ENCODE measurements at regions not wholly inside any gene's neighbourhood (a gene's known extent, or its start where the extent isn't known, plus 50 kb on each side); places are given as distances from the start of the nearest gene placed in this dataset.

- no peak overlapping the region for H3K27ac ChIP-seq
- no peak for DNase-seq
- no peaks in the 10 kb centered on the region for H3K4me1 ChIP-seq
- H3K27me3 ChIP-seq, result no peaks in the 10 kb centered on the region
- no peaks in the 10 kb centered on the region for H3K36me3 ChIP-seq
- 64 to 79% methylated on average over 4 of the region's 4 CpGs for WGBS, 2 donors
- no peak overlapping the region for H3K4me3 ChIP-seq
- no peaks in the 10 kb centered on the region for H3K9me3 ChIP-seq
- no peak for ATAC-seq (ENCODE audit: low FRiP score in 2 of 2)
- TF ChIP-seq POLR2A (IDR thresholded peaks at IDR 0.05) (no peak), EP300 (IDR thresholded peaks at IDR 0.05) (no peak), POLR2AphosphoS5 (IDR thresholded peaks at IDR 0.05) (no peak)
- TF ChIP-seq, protein P1, sequence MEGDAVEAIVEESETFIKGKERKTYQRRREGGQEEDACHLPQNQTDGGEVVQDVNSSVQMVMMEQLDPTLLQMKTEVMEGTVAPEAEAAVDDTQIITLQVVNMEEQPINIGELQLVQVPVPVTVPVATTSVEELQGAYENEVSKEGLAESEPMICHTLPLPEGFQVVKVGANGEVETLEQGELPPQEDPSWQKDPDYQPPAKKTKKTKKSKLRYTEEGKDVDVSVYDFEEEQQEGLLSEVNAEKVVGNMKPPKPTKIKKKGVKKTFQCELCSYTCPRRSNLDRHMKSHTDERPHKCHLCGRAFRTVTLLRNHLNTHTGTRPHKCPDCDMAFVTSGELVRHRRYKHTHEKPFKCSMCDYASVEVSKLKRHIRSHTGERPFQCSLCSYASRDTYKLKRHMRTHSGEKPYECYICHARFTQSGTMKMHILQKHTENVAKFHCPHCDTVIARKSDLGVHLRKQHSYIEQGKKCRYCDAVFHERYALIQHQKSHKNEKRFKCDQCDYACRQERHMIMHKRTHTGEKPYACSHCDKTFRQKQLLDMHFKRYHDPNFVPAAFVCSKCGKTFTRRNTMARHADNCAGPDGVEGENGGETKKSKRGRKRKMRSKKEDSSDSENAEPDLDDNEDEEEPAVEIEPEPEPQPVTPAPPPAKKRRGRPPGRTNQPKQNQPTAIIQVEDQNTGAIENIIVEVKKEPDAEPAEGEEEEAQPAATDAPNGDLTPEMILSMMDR (IDR thresholded peaks at IDR 0.05), result no peak
Measured at GRCh38 chr7:36029311-36029710, 123.7 kb upstream of the EEPD1 start.

DNA sequence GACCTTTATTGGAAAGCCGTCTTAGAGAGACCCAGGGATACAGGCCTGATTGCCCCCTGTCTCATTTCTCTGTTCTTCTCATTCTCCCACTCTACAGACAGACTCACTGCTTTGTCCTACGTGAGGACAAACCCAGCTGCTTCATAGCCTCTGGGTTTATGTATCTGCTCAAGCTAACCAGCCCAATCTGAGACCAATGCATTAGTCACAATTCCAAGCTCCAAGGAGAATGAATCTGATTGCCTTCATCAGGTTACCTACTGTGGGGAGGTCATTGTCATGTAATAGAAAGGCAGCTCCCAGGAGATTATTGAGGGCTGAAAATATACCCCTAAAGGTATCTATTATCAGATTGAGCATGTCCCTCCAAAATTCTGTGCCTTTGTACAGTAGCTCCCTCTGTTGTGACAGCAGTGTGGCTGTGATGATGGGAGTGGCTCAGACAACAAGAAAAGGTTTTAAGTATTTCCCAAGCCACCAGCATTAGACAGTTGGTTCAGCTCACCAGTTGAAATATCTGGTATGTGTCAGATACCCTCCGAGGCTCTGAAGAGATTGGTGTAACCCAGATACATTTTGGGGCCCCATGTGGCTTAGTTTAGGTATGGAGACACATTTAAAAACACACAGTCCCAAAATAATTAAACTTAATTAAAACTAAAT, 123.1 kb upstream of the EEPD1 start:
- H3K9me3 ChIP-seq, result no peaks in the 10 kb centered on the region
- H3K4me1 ChIP-seq, result no peaks in the 10 kb centered on the region
- no peak for ATAC-seq (ENCODE audit: low FRiP score in 2 of 2)
- TF ChIP-seq EP300 (IDR thresholded peaks at IDR 0.05), result no peak
- no peak for TF ChIP-seq POLR2AphosphoS5 (IDR thresholded peaks at IDR 0.05)
- TF ChIP-seq, protein P1 (IDR thresholded peaks at IDR 0.05), result no peak
- TF ChIP-seq POLR2A (IDR thresholded peaks at IDR 0.05), result no peak
- no peaks in the 10 kb centered on the region for H3K36me3 ChIP-seq
- no peak for DNase-seq
- H3K4me3 ChIP-seq, result no peak overlapping the region
- H3K27me3 ChIP-seq, result no peaks in the 10 kb centered on the region
- 85 to 94% methylated on average over 3 of the region's 3 CpGs for WGBS, 2 donors
- no peak overlapping the region for H3K27ac ChIP-seq

DNA sequence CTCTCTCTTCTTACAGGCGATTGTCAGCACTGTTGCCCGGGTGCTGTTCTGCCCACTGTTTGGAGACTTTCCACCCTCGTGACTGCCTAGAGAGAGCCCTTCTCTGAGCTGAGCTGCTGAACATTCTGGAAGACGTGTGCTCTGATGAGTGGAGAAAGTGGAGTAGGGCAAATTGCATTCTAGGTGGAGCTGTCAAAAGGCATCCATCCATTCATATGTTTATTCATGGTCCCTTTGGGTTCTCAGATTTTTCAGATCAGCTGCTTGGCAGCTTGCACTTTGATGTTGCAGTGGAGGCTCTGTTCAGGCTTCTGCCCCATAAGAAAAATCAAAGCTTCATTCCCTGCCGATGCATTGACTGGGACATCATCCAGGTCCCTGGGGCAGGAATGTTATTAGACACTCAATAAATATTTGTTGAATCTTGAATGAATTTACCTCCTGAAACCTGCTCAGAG, 120.7 kb upstream of the EEPD1 start:
- TF ChIP-seq, protein P1 (IDR thresholded peaks at IDR 0.05), result no peak
- no peak for TF ChIP-seq POLR2A (IDR thresholded peaks at IDR 0.05)
- no peak for TF ChIP-seq EP300 (IDR thresholded peaks at IDR 0.05)
- Histone ChIP-seq H3K36me3 (no peaks in the 10 kb centered on the region), H3K27me3 (no peaks in the 10 kb centered on the region), H3K4me1 (peaks cover 9 to 19% (median 15%) of the 10 kb centered on the region in 4 donors), H3K9me3 (no peaks in the 10 kb centered on the region), H3K27ac (no peak overlapping the region), H3K4me3 (no peak overlapping the region)
- DNase-seq (no peak), ATAC-seq (ENCODE audit: low FRiP score in 2 of 2) (no peak)
- 66 to 72% methylated on average over 5 of the region's 5 CpGs for WGBS, 2 donors

DNA sequence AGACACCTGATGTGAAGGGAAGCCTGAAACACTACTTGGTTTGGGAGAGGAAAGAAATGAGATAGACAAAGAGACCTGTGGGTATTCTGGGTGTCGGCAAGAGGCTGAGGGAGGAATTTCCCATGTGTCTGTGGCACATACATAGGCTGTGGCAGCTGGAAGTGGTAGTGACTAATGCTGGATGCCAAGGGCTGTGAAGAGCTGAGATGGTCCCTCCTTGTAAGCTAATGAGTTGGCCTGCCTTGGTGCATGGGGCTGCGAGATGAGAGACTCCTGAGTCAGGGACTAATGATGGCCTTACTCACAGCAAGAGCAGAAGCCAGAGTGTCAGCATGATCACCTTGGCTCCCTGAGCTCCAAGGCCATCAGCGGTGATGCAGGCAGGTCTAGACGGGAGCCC, 119.0 kb upstream of the EEPD1 start:
- TF ChIP-seq EP300 (IDR thresholded peaks at IDR 0.05) (no peak), POLR2A (IDR thresholded peaks at IDR 0.05) (no peak), POLR2AphosphoS5 (IDR thresholded peaks at IDR 0.05) (no peak)
- TF ChIP-seq, protein P1 (IDR thresholded peaks at IDR 0.05), result no peak
- 82 to 97% methylated on average over 2 to 4 of the region's 4 CpGs for WGBS, 2 donors
- Histone ChIP-seq H3K36me3 (no peaks in the 10 kb centered on the region), H3K9me3 (no peaks in the 10 kb centered on the region), H3K4me3 (no peak overlapping the region), H3K27me3 (no peaks in the 10 kb centered on the region), H3K27ac (no peak overlapping the region), H3K4me1 (peaks cover 23 to 33% (median 26%) of the 10 kb centered on the region in 4 donors)
- no peak for DNase-seq
- no peak for ATAC-seq (ENCODE audit: low FRiP score in 2 of 2)

GRCh38 chr7:36035186-36035585, 117.9 kb upstream of the EEPD1 start:
- Histone ChIP-seq H3K27me3 (no peaks in the 10 kb centered on the region), H3K36me3 (no peaks in the 10 kb centered on the region), H3K27ac (no peak overlapping the region), H3K4me3 (no peak overlapping the region), H3K4me1 (peaks cover 32 to 38% (median 35%) of the 10 kb centered on the region in 4 donors), H3K9me3 (no peaks in the 10 kb centered on the region)
- WGBS, 2 donors, result 59 to 90% methylated on average over 6 to 7 of the region's 7 CpGs
- TF ChIP-seq POLR2AphosphoS5 (IDR thresholded peaks at IDR 0.05) (no peak), EP300 (IDR thresholded peaks at IDR 0.05) (no peak), POLR2A (IDR thresholded peaks at IDR 0.05) (no peak)
- DNase-seq (no peak), ATAC-seq (ENCODE audit: low FRiP score in 2 of 2) (no peak)

Measured in upper lobe of left lung (tissue), 6 donors.